Stomach (tissue), 8 donors: ENCODE measurements at regions not wholly inside any gene's neighbourhood (a gene's known extent, or its start where the extent isn't known, plus 50 kb on each side); places are given as distances from the start of the nearest gene placed in this dataset.
A peak's percentile ranks its signal among the peaks of the same experiment; 100 is the strongest.

Experiments
- DNase-seq, 2 donors: peaks; one replicate each; pipeline versions ENCODE4 v3.0.0 to v3.0.0-alpha.2; 2013 to 2019
- H3K27ac ChIP-seq, 5 donors: fragments of 200-600 bp in 4 of 5; sonication (generic) in 4 of 5; one replicate each; pipeline ENCODE4 v1.5.1; 2013 to 2019; ENCODE audit warnings: mild to moderate bottlenecking in 1 of 5, moderate library complexity in 1 of 5
- H3K27me3 ChIP-seq, 3 donors: fragments of 200-600 bp; sonication (generic); one replicate each; pipeline ENCODE4 v1.5.1; 2017 to 2019; ENCODE audit warnings: mixed run types in 1 of 3
- H3K36me3 ChIP-seq, 4 donors: fragments of 200-600 bp; sonication (generic); 1 replicate in 3 of 4; 2 replicates in 1 of 4; pipeline ENCODE4 v1.5.1; 2016 to 2019
- H3K4me1 ChIP-seq, 4 donors: fragments of 200-600 bp; sonication (generic); one replicate each; pipeline ENCODE4 v1.5.1; 2016 to 2019
- H3K4me3 ChIP-seq, 4 donors: fragments of 200-600 bp; sonication (generic) in 3 of 4; one replicate each; pipeline ENCODE4 v1.5.1; 2016 to 2019; ENCODE audit warnings: mild to moderate bottlenecking in 1 of 4
- H3K9me3 ChIP-seq, 4 donors: fragments of 200-600 bp; sonication (generic); one replicate each; pipeline ENCODE4 v1.5.1; 2016 to 2019
- EP300 ChIP-seq: sonication (generic); formaldehyde crosslinking; IDR thresholded peaks from one replicate; pipeline ENCODE4 v1.6.1; 2017; ENCODE audit warnings: antibody characterized with exemption
- POLR2A ChIP-seq, 4 donors: fragments of 450-650 bp; IDR thresholded peaks; one replicate each; pipeline ENCODE4 v1.6.1; 2016; ENCODE audit warnings: antibody characterized with exemption in 4 of 4, control low read depth in 2 of 4, mild to moderate bottlenecking in 1 of 4, moderate library complexity in 1 of 4
- POLR2AphosphoS5 ChIP-seq, 3 donors: sonication (generic); formaldehyde crosslinking; IDR thresholded peaks; one replicate each; pipeline ENCODE4 v1.6.1; 2016; ENCODE audit warnings: antibody characterized with exemption in 3 of 3
- WGBS, 5 donors: extraction: QIAGEN DNeasy Blood & Tissue Kit in 3 of 5; methylation state at CpG; one replicate each; pipeline versions ENCODE4 v1.1.5 to v1.1.7; 2013 to 2018; 5-methylcytosine and 5-hydroxymethylcytosine counted together
- intact Hi-C: fragments of 100-400 bp; cut with DNase I; formaldehyde crosslinking; loops from one replicate; pipeline ENCODE4 v1.15.1; 2023; ENCODE audit warnings: low total_unique reads
- TF ChIP-seq, protein P1 (sequence below), 7 experiments: fragments of 450-650 bp in 4 of 7; fragments of 200-600 bp in 3 of 7; sonication (generic) in 3 of 7; IDR thresholded peaks; one replicate each; pipeline ENCODE4 v1.5.1; 2016 to 2019; ENCODE audit warnings: antibody characterized with exemption in 7 of 7, control low read depth in 2 of 7, mild to moderate bottlenecking in 1 of 7
- donor health status: healthy with polysubstance abuse.
- donor health status: Bipolar disorder and iron deficiency.
- donor health status: healthy.

- no peak for DNase-seq
- intact Hi-C loops: no loop called here
- 48 to 69% (median 56%) methylated on average over 1 of the region's 1 CpG for WGBS, 5 donors
- Histone ChIP-seq H3K27me3 (no peaks in the 10 kb centered on the region), H3K4me1 (no peaks in the 10 kb centered on the region), H3K36me3 (no peaks in the 10 kb centered on the region), H3K9me3 (no peaks in the 10 kb centered on the region), H3K27ac (no peak overlapping the region), H3K4me3 (no peak overlapping the region)
- TF ChIP-seq POLR2A (IDR thresholded peaks at IDR 0.05) (no peak), POLR2AphosphoS5 (IDR thresholded peaks at IDR 0.05) (no peak), EP300 (no peak)
- TF ChIP-seq, protein P1, sequence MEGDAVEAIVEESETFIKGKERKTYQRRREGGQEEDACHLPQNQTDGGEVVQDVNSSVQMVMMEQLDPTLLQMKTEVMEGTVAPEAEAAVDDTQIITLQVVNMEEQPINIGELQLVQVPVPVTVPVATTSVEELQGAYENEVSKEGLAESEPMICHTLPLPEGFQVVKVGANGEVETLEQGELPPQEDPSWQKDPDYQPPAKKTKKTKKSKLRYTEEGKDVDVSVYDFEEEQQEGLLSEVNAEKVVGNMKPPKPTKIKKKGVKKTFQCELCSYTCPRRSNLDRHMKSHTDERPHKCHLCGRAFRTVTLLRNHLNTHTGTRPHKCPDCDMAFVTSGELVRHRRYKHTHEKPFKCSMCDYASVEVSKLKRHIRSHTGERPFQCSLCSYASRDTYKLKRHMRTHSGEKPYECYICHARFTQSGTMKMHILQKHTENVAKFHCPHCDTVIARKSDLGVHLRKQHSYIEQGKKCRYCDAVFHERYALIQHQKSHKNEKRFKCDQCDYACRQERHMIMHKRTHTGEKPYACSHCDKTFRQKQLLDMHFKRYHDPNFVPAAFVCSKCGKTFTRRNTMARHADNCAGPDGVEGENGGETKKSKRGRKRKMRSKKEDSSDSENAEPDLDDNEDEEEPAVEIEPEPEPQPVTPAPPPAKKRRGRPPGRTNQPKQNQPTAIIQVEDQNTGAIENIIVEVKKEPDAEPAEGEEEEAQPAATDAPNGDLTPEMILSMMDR (IDR thresholded peaks at IDR 0.05): no peak
Measured at GRCh38 chr3:106172780-106173179, 304.0 kb upstream of the CBLB start.

- Histone ChIP-seq H3K4me3 (no peak overlapping the region), H3K27me3 (no peaks in the 10 kb centered on the region), H3K27ac (no peak overlapping the region), H3K9me3 (no peaks in the 10 kb centered on the region), H3K36me3 (no peaks in the 10 kb centered on the region), H3K4me1 (no peaks in the 10 kb centered on the region)
- 76 to 100% (median 86%) methylated on average over 1 of the region's 1 CpG for WGBS, 5 donors
- intact Hi-C loops: no loop called here
- no peak for DNase-seq
- TF ChIP-seq EP300: no peak
- TF ChIP-seq POLR2AphosphoS5 (IDR thresholded peaks at IDR 0.05): no peak
- TF ChIP-seq POLR2A (IDR thresholded peaks at IDR 0.05): no peak
Measured at GRCh38 chr3:106175276-106175675, 306.5 kb upstream of the CBLB start.

DNA sequence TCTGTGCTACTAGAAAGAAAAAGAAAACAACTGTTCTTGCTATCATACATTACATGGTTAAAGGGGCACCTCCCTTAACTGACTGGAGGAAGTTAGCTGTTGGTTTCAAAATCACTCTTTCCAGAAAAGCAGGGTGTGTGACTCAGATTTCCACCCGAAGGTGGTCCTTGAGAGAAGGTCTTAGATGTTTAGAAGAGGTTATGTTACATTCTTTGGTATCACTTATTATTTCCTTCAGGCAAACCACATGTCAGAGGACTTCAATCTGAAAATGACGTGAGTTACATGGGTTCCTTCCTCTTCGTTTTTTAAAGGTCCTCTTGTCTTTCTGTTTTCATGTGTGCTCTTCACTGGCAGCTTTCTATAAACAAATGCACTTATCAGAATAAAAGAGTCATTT lies 307.9 kb upstream of the CBLB start:
- Histone ChIP-seq H3K4me1 (no peaks in the 10 kb centered on the region), H3K27me3 (no peaks in the 10 kb centered on the region), H3K36me3 (no peaks in the 10 kb centered on the region), H3K4me3 (no peak overlapping the region), H3K9me3 (no peaks in the 10 kb centered on the region), H3K27ac (no peak overlapping the region)
- intact Hi-C loops: no loop called here
- peak in 1 of 2 donors; percentile 53 for DNase-seq
- 20 to 45% (median 31%) methylated on average over 3 of the region's 3 CpGs for WGBS, 5 donors
- TF ChIP-seq, protein P1 (IDR thresholded peaks at IDR 0.05): no peak
- no peak for TF ChIP-seq POLR2AphosphoS5 (IDR thresholded peaks at IDR 0.05)
- no peak for TF ChIP-seq EP300
- TF ChIP-seq POLR2A (IDR thresholded peaks at IDR 0.05): no peak

- no peak overlapping the region for H3K27ac ChIP-seq
- no peaks in the 10 kb centered on the region for H3K9me3 ChIP-seq
- WGBS, 5 donors: 85 to 87% (median 86%) methylated on average over 5 of the region's 5 CpGs
- no peaks in the 10 kb centered on the region for H3K4me1 ChIP-seq
- no peaks in the 10 kb centered on the region for H3K27me3 ChIP-seq
- intact Hi-C loops: no loop called here
- no peak for TF ChIP-seq EP300
- TF ChIP-seq POLR2A (IDR thresholded peaks at IDR 0.05): no peak
- TF ChIP-seq, protein P1 (IDR thresholded peaks at IDR 0.05): no peak
- TF ChIP-seq POLR2AphosphoS5 (IDR thresholded peaks at IDR 0.05): no peak
- no peak for DNase-seq
- no peak overlapping the region for H3K4me3 ChIP-seq
- no peaks in the 10 kb centered on the region for H3K36me3 ChIP-seq
Measured at GRCh38 chr3:106182950-106183511, 314.2 kb upstream of the CBLB start.

GRCh38 chr3:106183762-106184391 lies 315.1 kb upstream of the CBLB start:
- no peaks in the 10 kb centered on the region for H3K9me3 ChIP-seq
- WGBS, 5 donors: 68 to 92% (median 77%) methylated on average over 1 of the region's 1 CpG
- no peak for DNase-seq
- H3K4me1 ChIP-seq: no peaks in the 10 kb centered on the region
- H3K27me3 ChIP-seq: no peaks in the 10 kb centered on the region
- no peak for TF ChIP-seq POLR2A (IDR thresholded peaks at IDR 0.05)
- no peak for TF ChIP-seq EP300
- TF ChIP-seq POLR2AphosphoS5 (IDR thresholded peaks at IDR 0.05): no peak
- TF ChIP-seq, protein P1 (IDR thresholded peaks at IDR 0.05): no peak
- H3K4me3 ChIP-seq: no peak overlapping the region
- intact Hi-C loops: no loop called here
- H3K36me3 ChIP-seq: no peaks in the 10 kb centered on the region
- no peak overlapping the region for H3K27ac ChIP-seq
